ENCODE measurements at regions not wholly inside any gene's neighbourhood (a gene's known extent, or its start where the extent isn't known, plus 50 kb on each side); places are given as distances from the start of the nearest gene placed in this dataset.
"Not testable (repeated sequence)": the region's sequence is repeated elsewhere in the genome, so short reads cannot be mapped to it uniquely, and the experiment has no call there.

DNA sequence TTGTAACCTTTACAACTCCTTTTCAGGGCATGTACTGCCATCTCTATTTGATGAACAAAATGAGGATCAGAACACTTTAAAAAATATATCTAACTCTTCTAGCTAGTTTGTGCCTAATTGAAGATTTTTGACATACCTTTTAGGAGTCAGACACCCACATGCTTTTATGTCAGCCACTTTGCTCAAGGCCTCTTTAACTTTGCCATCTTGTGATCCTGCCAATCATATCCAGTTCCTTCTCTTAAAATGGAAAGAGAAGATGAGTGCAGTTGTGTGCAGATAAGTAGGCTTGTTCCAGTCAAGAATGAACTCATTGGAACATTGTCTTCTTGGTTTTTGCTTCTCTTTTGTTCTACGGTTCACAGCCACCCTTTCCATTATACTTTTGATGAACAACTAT is 425.6 kb upstream of the TNC start:
- DNase-seq (ENCODE audit: low read depth): no peak

DNA sequence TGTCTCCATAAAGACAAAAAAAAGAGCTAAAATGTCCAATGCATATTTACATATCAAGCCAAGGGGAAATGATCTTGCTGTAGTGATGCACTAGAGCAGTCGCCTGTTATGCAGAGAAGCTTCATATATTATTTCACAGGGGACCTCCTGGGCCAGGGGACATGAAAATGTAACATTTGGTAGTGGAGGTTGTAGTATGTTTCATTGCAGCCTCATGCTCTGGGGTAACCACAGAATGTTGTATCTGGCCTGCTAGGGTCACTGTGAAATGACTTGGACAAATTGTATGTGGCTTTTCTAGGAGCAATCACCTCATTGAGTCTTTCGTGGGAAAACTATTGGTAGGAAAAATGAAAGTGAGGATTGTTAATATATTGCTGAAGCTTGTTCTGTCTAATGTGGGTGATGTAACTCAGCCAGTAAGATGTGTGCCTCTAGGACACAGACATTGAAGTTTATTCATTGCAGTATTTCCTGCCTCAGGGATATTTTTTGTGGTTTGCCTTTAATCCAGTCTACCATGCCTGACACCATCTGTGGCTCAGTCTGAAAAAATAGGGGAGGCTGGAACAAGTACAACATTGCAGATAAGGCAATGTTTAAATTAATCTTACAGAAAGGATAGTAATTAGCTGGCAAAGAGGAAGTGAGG is 430.8 kb upstream of the TNC start:
- peak; percentile 77 for DNase-seq (ENCODE audit: low read depth)

DNA sequence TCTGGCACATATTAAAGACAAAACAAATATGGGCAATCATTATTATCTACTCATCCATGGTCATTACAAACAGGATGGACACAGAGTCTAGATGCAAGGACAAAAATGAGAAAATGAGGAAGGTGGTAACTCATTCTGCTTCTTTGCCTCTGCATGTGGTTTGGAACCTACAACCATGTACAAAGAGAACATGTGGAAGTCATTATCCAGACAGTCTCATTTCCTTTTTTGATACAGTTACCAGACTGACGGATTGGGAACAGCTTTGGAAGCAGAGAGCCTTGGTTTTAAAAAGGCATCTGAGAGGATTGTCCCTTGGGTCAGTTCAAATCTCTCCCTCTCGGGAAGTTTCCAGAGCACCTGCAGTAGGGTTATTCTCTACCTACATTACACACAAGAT is 433.4 kb upstream of the TNC start:
- peak; percentile 80 for DNase-seq (ENCODE audit: low read depth)

DNA sequence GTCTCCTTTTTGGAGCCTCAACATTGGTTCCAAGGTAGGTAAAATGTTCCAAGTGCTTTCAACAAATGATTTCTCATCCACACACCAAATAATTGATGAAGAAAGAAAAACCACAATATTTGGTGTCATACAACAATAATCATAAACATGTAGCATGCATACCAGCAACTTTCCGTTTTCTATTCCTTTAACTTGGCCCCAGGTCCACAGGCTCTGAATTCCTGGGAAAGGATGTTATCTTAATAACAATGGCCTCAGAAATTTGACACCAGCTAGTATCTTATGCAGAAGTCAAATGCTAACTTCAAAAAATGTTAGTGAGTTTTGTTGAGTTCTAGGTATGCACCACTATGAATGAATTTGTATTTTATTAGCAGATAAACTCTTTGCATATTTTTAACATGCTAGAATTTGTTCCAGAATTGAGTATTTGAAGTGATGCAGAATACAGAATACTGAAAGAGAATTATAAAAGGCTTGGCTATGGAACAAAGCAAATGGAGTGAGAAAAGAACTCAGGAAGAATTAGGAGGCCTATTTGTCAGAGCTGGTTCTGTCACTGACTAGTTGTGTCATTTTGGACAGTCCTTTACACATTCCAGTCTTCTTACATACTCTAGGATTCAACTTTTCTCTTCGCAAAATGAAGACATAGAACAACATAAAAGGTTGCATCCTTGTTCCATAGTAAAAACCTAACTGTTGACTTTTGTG is 435.3 kb upstream of the TNC start:
- no peak for DNase-seq (ENCODE audit: low read depth)

DNA sequence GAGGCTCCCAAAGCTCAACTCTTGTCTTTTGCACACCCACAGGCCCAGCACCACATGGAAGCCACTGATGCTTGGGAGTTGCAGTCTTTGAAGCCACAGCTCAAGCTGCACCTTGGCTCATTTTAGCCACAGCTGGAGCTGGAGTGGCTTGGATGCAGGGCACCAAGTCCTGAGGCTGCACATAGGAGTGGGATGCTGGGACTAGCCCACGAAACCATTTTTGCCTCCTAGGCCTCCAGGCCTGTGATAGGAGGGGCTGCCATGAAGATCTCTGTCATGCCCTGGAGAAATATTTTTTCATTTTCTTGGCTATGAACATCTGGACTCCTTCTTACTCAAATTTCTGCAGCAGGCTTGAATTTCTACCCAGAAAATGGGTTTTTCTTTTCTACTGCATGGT is 438.5 kb upstream of the TNC start:
- no peak for DNase-seq (ENCODE audit: low read depth)

DNA sequence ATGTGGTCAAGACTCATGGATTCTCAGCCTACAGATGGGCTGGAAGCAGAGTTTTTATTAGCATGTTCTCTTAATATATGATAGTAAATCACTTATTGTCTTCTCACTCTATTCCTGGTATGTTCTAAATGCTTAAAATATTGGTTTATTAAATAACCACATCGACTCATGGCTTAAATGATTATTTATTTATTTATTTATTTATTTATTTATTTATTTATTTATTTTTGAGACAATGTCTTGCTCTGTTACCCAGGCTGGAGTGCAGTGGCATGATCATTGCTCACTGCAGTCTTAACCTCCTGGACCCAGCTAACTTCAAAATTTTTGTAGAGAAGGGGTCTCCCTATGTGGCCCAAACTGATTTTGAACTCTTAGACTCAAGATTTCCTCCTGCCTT is 457.2 kb upstream of the TNC start:
- DNase-seq (ENCODE audit: low read depth): no peak

DNA sequence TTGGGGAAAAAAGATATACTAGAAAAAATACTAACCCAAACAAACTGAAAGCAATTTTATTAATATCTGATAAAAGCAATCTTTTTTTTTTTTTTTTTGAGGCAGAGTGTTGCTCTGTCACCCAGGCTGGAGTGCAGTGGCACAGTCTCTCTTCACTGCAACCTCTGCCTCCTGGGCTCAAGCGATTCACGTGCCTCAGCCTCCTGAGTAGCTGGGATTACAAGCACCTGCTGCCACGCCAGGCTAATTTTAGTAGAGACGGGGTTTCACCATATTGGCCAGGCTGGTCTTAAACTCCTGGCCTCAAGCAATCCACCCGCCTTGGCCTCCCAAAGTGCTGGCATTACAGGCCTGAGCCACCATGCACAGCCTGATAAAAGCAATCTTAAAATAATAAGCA is 467.5 kb upstream of the TNC start:
- DNase-seq (ENCODE audit: low read depth): not testable (repeated sequence)

DNA sequence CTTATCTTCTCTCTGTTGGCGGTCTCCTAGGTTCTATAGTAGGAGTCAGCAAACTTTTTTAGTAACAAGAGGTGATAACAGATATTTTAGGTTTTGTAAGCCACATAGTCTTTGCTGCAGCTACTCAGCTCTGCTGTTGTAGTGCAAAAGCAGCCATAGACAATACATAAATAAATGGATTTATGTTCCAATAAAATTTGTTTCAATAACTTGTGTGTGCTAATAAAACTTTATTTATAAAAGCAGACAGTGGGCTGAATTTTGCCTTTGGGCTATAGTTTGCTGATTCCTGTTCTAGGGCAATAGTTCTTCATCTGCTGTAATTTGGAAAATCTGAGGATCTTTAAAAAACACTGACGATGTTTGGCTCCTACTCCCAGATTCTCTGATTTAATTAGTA is 469.4 kb upstream of the TNC start:
- no peak for DNase-seq (ENCODE audit: low read depth)

DNA sequence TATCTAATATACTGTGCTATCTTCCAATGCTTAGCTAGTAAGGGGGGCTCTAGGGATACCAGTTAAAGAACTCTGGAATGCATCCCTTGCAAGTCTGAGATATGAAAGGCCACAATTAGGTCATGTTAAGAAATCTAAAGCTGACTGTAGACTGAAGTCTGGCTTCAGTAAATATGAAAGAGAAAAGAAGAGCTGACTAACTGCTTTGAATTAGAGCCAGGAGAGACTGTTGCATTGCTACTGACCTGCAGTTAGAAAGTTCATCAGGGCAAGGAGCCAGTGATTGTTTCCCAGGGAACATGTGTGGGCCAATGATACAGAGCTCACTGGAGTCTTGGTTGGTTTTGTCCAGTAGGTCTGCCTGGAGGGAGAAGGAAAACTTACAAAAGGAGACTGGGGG is 472.1 kb upstream of the TNC start:
- peak; percentile 95 for DNase-seq (ENCODE audit: low read depth)

DNA sequence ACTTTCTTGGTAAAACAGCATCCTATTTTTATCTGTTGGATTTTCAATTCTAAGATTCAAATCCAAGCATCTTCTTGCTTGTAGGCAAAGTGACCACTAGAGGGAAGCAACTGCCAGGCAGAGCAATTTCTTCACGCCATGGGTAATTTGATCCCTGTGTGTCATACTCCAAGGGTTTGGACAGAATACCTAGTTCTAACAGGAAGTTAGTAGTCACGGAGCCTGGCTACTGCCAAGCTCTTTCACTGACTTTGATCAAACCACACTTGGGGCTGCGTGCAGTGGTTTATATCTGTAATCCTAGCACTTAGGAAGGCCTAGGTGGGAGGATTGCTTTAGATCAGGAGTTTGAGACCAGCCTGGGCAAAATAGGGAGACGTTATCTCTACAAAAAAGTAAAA is 473.6 kb upstream of the TNC start:
- DNase-seq (ENCODE audit: low read depth): peak; percentile 98

DNA sequence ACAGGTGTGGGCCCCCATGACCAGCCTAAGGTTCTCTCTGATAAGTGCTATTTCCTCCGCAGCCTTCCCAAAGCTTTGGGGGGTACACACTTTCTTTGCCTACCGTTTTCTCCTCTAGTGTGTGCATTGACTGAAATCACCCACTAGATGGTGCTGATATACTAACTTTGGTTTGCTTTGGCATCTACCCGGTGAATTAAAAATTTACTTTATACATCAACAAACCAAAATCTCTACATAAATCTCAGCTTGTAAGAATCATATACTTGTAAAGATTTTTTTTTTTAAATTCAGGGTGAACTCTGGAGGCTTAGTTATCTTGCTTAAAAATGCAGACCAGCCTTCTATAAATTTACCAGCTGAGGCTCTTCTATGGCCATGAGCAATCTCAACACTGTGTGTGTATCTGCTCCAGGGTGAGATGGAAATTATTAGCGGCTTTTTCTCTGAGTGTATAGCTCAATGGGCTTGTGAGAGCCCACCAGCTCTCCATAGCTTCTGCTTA is 475.7 kb upstream of the TNC start:
- peak; percentile 54 for DNase-seq (ENCODE audit: low read depth)

DNA sequence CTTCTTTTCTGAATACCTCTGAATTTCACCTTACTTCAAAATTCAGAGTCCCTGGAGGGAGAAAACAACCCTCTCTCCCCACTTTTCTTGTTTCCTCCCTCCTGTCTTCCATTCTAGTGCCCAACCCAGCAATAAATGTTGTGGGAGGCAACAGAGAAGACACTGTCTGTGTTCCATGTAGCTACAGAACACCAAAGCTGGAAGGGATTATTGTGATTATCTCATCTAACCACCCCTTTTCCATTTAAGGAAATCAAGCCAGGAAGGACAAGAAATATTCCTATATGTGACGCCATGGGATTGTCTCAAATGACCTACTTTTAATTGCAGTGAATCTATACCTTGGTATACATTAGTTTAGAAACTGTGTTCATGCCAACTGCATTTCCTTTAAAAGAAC is 476.6 kb upstream of the TNC start:
- DNase-seq (ENCODE audit: low read depth): peak; percentile 35

DNA sequence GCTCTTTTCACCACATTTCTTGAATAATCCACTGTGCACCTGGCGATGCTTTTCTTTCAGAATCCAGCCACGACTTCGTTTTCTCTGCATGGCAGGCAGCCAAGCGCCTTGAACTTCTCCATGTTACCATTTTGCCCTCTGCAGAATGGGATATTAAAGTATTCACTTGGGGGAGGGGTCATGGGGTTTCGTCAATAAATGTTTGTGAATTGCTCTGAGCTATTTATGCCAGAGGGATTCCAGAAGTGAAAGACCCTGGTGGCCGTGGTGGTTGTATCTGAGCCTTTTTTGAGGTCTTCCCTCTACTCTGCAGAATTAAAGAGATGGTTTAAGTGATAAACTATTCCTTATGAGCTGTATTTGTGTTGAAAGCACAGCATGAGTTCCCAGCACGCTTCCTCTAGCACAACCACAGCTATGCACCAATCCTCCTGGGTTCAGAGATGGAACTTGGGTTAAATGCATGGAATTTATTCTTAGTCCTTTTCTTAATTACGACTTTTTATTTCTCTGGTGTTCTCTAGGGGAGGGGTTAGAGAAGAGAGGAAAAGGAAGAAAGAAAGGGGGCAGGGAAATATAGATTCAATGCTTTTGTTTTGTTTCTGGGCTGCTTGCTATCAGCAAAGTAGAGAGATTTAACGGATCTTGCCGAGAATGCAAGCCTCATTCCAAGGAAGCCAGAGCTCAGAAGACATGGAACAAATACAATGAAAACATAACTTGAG is 478.2 kb upstream of the TNC start:
- peak; percentile 86 for DNase-seq (ENCODE audit: low read depth)

DNA sequence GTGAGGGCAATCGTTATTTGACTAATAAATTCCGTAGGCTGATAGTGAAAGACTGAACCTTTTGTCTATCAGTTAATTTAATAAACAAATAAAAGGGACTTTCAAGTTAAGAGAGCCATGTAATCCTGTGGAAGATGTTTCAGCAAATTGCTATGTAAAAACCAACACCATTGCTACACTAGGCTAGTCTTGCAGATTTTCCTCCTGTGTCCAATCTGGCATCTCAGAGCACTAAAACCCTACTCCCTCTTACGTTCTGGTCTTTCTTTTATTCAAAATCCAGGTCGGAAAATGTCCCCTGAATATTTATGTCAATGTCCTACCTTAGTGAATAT is 478.8 kb upstream of the TNC start:
- DNase-seq (ENCODE audit: low read depth): no peak

DNA sequence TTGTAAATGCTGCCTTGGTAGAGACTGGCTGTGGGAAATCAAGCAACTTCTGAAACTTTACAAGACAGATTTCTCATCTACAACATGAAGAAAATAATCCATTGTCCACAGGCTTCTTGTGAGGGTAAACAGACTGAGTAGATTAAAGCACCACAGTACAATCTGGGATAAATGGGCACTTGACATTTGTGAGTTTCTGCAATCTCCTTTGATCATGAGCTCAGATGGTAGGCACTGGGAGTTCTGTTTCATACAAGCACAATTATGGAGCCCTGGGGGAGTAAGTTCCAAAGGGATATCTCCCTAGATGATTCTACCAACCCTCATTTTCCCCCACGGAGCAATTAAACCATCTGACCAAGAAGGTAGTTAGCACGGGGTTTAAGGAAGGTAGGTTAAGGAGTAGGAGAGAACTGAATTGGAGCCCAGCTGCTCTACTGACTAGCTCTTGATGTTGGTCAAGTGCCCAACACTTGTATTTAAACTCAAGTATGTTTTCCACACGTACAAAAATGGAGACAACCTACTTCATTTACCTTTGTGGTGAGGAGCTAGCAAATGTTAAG is 479.5 kb upstream of the TNC start:
- DNase-seq (ENCODE audit: low read depth): no peak

DNA sequence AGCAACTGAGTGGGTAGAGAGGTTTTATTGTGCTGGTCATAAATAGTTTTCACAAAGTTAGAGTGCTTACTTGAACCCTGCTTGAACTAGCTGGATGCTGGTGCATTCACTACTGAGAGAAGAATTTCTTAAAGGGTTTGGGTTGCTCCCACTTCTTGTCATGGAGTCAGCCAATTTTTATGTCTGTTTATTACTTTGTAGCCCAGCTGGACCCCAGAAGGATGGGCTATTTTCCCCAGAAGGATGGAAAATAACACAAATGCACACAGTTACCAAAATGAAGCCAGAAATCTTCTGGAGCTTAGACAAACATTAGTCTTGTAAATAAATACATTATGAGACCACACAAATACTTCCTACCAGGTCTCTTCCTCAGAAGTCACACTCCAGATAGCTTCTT is 480.8 kb upstream of the TNC start:
- no peak for DNase-seq (ENCODE audit: low read depth)

DNA sequence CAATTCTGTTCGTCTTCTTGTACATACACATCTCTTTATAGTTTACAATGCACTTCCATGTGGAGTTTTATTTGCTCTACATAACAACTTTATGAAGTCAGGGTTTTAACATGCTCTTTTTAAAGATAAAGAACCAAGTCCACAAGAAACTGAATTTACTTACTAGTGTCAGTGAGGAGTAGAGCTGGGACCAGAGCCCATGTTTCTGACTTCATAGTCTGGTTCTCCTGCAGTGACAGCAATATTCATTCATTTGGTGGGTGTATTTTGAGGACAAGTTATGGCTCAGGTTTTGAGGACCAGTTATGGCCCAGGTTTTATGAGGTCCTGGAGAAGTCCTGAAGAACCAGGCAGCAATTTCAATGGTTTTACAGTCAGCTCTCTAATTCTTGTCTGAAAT is 481.9 kb upstream of the TNC start:
- no peak for DNase-seq (ENCODE audit: low read depth)

DNA sequence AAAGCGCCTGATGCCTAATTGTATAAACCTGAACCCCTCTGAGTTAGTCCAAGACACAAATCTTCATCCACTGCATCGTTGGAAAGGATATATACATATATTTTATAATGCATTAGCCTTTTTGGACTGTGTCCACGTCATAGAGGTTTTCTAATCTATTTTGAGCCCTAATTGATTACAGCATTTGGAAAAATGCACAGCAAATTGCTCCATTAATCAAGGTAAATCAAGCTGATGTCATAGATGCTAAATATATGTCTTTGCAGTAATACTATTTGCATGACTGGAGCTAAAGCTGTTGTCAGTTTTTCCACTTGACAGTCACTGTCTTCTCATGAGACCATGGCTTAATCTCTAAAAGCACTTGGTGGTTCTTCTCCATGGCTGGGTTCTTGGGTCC is 483.5 kb upstream of the TNC start:
- no peak for DNase-seq (ENCODE audit: low read depth)

DNA sequence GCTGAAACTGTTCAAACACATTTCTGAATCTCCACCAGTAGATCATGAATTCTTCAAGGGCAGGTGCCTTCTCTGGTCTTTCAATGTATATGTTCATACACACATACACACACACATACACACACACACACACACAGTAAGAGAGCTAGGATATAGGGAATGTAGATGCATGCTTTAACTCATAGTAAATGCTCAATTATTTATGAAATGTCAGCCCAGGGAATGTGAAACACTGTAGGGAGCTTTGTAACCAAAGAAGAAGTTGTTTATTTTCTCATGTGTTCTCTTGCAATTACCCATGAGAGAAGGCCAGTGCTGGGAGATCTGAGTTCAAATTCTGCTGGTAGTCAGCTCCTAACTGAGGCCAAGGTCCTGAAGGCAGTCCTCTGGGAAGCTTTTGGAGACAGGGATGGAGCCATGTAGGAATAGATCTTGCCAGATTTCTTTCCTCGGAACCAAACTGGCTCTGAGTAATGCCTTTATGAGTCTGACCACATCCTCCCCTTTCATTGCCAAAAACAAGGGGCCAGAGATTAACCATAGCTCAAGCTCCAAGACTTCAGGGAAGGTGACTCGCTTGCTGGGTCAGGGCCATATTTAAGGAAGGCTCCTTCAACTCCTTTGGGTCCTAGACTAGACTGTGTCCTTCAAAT is 487.0 kb upstream of the TNC start:
- peak; percentile 96 for DNase-seq (ENCODE audit: low read depth)

DNA sequence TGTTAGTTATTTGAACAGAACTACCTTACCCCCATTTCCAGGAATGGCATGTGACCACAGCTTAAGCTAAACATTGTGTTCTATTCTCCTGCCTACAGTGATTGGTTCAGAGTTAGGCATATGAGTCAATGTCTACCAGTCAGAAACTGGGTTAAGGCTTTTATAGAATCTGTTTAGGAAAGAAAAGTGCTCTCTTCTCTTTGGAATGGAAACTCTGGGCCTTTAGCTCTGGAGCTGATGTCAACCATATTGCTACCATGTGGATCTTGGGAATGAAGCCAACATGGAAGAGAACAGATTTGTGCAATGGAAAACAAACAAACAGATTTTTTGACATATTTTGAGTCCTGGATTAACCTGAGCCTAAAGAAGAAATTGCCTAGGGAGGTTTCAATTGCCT is 488.9 kb upstream of the TNC start:
- peak; percentile 31 for DNase-seq (ENCODE audit: low read depth)

DNA sequence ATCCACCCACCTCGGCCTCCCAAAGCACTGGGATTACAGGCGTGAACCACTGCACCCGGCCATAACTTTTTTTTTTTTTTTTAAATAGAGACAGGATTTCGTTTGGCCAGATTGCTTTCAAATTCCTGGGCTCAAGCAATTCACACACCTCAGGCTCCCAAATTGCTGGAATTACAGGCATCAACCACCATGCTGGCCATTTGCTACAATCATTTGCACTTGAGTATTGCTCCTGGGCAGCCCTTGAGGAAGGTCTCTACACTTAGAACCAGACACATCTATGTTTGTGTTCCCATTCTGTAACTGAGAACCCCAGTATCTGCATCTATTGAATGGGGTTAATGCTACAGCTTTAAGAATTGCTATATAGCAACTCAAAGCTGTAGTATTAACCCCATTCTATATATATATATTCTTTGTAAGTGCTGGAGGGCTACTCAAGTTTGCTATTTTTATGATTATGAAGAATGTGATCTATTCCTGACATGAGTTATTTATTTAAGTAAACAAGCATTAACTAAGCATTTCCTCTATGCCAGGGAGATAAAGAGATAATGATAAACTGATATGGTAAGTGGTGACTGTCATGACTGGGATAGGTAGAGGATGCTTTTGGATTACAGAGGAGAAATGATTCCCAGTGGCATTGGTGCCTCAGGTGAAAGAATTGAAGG is 496.5 kb upstream of the TNC start:
- DNase-seq (ENCODE audit: low read depth): no peak

DNA sequence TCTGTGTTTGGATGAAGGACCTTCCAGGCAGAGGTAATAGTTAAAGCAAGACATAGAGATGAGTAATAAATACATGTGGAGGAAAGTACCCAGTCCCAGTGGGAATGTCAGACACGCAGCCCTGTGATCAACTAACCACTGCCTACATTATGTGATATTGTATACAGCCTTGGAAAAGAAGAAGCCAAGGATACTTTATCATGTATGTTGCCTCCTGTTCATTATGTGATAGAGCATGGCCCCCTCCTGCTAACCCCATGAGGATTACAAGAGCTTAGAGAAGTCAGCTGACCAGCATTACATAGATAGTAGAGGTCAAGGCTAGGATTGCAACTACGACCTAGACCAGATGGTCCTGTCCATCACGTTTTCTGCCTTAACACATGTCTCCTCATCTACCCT is 497.0 kb upstream of the TNC start:
- DNase-seq (ENCODE audit: low read depth): peak; percentile 36

Measured in RPMI7951 (cell line).